Kidney (tissue), 13 donors: ENCODE measurements at regions not wholly inside any gene's neighbourhood (a gene's known extent, or its start where the extent isn't known, plus 50 kb on each side); places are given as distances from the start of the nearest gene placed in this dataset.

Source experiments
- DNase-seq, 5 donors: peaks; one replicate each; pipeline ENCODE4 v3.0.0-alpha.2; 2013 to 2020
- FAIRE-seq: peaks from 2 replicates; lab custom pipeline; 2012; peaks lifted over from hg19 to GRCh38; lab: Jason Lieb, UNC
- H3K27ac ChIP-seq, 2 donors: one replicate each; pipeline ENCODE4 v1.7.0; 2013; ENCODE audit warnings: low read depth in 2 of 2, low read length in 2 of 2, inconsistent platforms in 1 of 2
- H3K27me3 ChIP-seq: one replicate; pipeline ENCODE4 v1.7.1; 2013; ENCODE audit warnings: low read length, inconsistent platforms; ENCODE audit not compliant: control insufficient read depth, insufficient read depth
- H3K36me3 ChIP-seq, 3 donors: one replicate each; pipeline versions ENCODE4 v1.7.0 to v1.7.1; 2013; ENCODE audit warnings: low read length in 3 of 3, control low read depth in 1 of 3, inconsistent platforms in 1 of 3; ENCODE audit not compliant: insufficient read depth in 3 of 3, control insufficient read depth in 2 of 3
- H3K4me1 ChIP-seq, 3 donors: one replicate each; pipeline versions ENCODE4 v1.7.0 to v1.7.1; 2013; ENCODE audit warnings: low read length in 3 of 3, inconsistent platforms in 1 of 3, low read depth in 1 of 3; ENCODE audit not compliant: control insufficient read depth in 2 of 3, insufficient read depth in 2 of 3
- H3K4me3 ChIP-seq, 3 donors: one replicate each; pipeline versions ENCODE4 v1.7.0 to v1.8.1; 2013; ENCODE audit warnings: low read length in 3 of 3, control low read depth in 1 of 3, inconsistent platforms in 1 of 3
- H3K9ac ChIP-seq, 3 donors: one replicate each; pipeline versions ENCODE4 v1.7.0 to v1.7.1; 2013; ENCODE audit warnings: low read length in 3 of 3, control low read depth in 1 of 3, inconsistent platforms in 1 of 3
- H3K9me3 ChIP-seq, 3 donors: one replicate each; pipeline versions ENCODE4 v1.7.0 to v1.7.1; 2013; ENCODE audit warnings: low read length in 3 of 3, control low read depth in 1 of 3, inconsistent platforms in 1 of 3; ENCODE audit not compliant: control insufficient read depth in 2 of 3, insufficient read depth in 1 of 3
- CTCF ChIP-seq: IDR thresholded peaks from 3 replicates; pipeline ENCODE4 v1.5.1; 2012; ENCODE audit warnings: mild to moderate bottlenecking, moderate library complexity, borderline replicate concordance; ENCODE audit not compliant: insufficient read depth; ENCODE audit errors: extremely low read depth
- intact Hi-C: fragments of 100-400 bp; cut with DNase I; formaldehyde crosslinking; loops from one replicate; pipeline ENCODE4 v1.11.1; 2022
- donor health status: control.
- donor health status: control.
- donor health status: control.
- donor health status: control.
- donor health status: control.
- donor health status: DM: yes; HTN: yes; CAD: no.
- donor health status: Normal renal cell carcinoma (clear cell type).

GRCh38 chr15:39456582-39457330 lies 124.1 kb upstream of the THBS1 start:
- H3K9me3 ChIP-seq: no peaks in the 10 kb centered on the region
- no peak for FAIRE-seq
- H3K27me3 ChIP-seq: no peaks in the 10 kb centered on the region
- no peak for TF ChIP-seq CTCF
- H3K4me3 ChIP-seq: no peak overlapping the region
- no peak overlapping the region for H3K27ac ChIP-seq
- no peaks in the 10 kb centered on the region for H3K36me3 ChIP-seq
- H3K4me1 ChIP-seq: no peaks in the 10 kb centered on the region
- H3K9ac ChIP-seq: no peak overlapping the region
- intact Hi-C loops: no loop called here
- DNase-seq: no peak

GRCh38 chr15:39458131-39458530 lies 122.7 kb upstream of the THBS1 start:
- H3K27me3 ChIP-seq: no peaks in the 10 kb centered on the region
- no peak overlapping the region for H3K27ac ChIP-seq
- H3K4me3 ChIP-seq: no peak overlapping the region
- no peaks in the 10 kb centered on the region for H3K9me3 ChIP-seq
- intact Hi-C loops: no loop called here
- no peaks in the 10 kb centered on the region for H3K4me1 ChIP-seq
- TF ChIP-seq CTCF: no peak
- DNase-seq (no peak), FAIRE-seq (no peak)
- no peaks in the 10 kb centered on the region for H3K36me3 ChIP-seq
- no peak overlapping the region for H3K9ac ChIP-seq

GRCh38 chr15:39459548-39459947 lies 121.3 kb upstream of the THBS1 start:
- no peak overlapping the region for H3K9ac ChIP-seq
- no peaks in the 10 kb centered on the region for H3K4me1 ChIP-seq
- intact Hi-C loops: no loop called here
- no peak overlapping the region for H3K4me3 ChIP-seq
- no peaks in the 10 kb centered on the region for H3K9me3 ChIP-seq
- no peak for DNase-seq
- H3K27me3 ChIP-seq: no peaks in the 10 kb centered on the region
- TF ChIP-seq CTCF: no peak
- no peak overlapping the region for H3K27ac ChIP-seq
- FAIRE-seq: no peak
- H3K36me3 ChIP-seq: no peaks in the 10 kb centered on the region
